C4-2B (cell line): ENCODE measurements at regions not wholly inside any gene's neighbourhood (a gene's known extent, or its start where the extent isn't known, plus 50 kb on each side); places are given as distances from the start of the nearest gene placed in this dataset.

ENCODE experiments used
- H3K27ac ChIP-seq: fragments of 450-650 bp; 2 replicates; pipeline ENCODE4 v1.5.1; 2017
- ZFX ChIP-seq: fragments of 450-650 bp; IDR thresholded peaks from 2 replicates; pipeline ENCODE4 v1.6.1; 2017
- TF ChIP-seq, protein P1 (sequence below): fragments of 450-650 bp; conservative IDR thresholded peaks from 2 replicates; pipeline ENCODE4 v1.5.1; 2017; ENCODE audit warnings: mild to moderate bottlenecking

DNA sequence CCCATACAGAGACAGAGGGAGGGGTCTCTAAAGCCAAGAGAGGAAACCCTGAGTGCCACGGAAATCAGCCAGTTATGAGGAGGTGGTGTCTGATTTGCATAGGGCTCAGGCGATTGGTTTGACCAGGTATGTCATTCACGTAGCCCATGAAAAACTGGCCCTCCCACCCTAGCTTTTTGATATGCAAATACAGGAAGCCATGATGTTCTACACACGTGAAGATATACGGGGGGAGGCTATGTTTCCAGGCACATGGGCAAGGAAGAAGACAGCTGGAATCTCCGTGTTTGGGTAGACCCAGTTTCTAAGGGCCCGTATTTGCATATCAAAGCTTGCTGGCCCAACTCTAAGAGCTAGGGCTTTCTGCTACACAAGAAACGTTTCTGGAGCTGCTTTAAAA, 717.8 kb upstream of the SEL1L start:
- no peak for TF ChIP-seq ZFX
- TF ChIP-seq, protein P1, sequence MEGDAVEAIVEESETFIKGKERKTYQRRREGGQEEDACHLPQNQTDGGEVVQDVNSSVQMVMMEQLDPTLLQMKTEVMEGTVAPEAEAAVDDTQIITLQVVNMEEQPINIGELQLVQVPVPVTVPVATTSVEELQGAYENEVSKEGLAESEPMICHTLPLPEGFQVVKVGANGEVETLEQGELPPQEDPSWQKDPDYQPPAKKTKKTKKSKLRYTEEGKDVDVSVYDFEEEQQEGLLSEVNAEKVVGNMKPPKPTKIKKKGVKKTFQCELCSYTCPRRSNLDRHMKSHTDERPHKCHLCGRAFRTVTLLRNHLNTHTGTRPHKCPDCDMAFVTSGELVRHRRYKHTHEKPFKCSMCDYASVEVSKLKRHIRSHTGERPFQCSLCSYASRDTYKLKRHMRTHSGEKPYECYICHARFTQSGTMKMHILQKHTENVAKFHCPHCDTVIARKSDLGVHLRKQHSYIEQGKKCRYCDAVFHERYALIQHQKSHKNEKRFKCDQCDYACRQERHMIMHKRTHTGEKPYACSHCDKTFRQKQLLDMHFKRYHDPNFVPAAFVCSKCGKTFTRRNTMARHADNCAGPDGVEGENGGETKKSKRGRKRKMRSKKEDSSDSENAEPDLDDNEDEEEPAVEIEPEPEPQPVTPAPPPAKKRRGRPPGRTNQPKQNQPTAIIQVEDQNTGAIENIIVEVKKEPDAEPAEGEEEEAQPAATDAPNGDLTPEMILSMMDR: no peak
- no peak overlapping the region for H3K27ac ChIP-seq

DNA sequence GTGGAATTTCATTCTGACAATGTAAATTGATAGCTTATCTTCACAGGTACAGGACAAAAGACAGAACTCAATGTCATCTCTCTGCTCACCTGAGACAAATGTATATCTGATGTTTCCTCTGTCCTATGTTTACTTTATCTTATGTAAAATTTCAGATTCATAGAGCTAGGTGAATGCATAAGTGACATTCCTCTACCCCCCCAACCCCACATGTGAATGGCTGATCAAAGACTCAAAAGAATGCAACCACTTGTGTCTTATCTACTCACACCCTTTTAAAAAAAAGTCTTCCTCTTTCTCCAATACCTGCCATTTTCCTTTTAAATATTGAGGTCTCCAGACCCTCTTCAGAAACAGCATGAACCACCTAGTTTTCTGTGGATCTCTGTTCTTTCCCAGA, 736.6 kb upstream of the SEL1L start:
- H3K27ac ChIP-seq: no peak overlapping the region
- TF ChIP-seq ZFX: no peak
- TF ChIP-seq, protein P1: no peak

- no peak overlapping the region for H3K27ac ChIP-seq
- no peak for TF ChIP-seq ZFX
- TF ChIP-seq, protein P1: no peak
These were observed 765.2 kb upstream of the SEL1L start for GRCh38 chr14:82298811-82299210.

GRCh38 chr14:82309199-82309598, 775.5 kb upstream of the SEL1L start:
- TF ChIP-seq, protein P1: no peak
- no peak for TF ChIP-seq ZFX
- H3K27ac ChIP-seq: no peak overlapping the region

DNA sequence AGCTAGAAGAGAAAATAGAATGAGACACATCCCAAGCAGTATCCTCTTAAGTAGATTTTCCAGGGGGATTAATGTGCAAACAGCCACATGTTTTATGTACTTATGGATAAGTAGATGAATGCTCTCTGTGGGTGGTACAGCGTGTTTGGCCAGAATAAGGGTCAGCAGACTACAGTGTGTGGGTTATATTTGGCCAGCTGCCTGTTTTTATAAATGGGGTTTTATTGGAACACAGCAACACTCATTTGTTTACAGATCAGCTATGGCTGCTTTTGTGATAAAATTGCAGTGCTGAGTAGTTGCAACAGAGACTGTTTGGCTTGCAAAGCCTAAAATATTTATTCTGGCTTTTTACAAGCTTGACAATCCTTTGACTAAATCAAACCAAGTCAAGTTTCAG, 780.2 kb upstream of the SEL1L start:
- no peak overlapping the region for H3K27ac ChIP-seq
- TF ChIP-seq, protein P1: no peak
- TF ChIP-seq ZFX: no peak

GRCh38 chr14:82328442-82328841, 794.8 kb upstream of the SEL1L start:
- no peak for TF ChIP-seq ZFX
- H3K27ac ChIP-seq: no peak overlapping the region

GRCh38 chr14:82341261-82341810, 807.7 kb upstream of the SEL1L start:
- no peak overlapping the region for H3K27ac ChIP-seq
- TF ChIP-seq ZFX: no peak
- TF ChIP-seq, protein P1: no peak

GRCh38 chr14:82342596-82342995, 808.9 kb upstream of the SEL1L start:
- TF ChIP-seq, protein P1: no peak
- H3K27ac ChIP-seq: no peak overlapping the region
